ENCODE measurements at regions not wholly inside any gene's neighbourhood (a gene's known extent, or its start where the extent isn't known, plus 50 kb on each side); places are given as distances from the start of the nearest gene placed in this dataset.
A peak's percentile ranks its signal among the peaks of the same experiment; 100 is the strongest.

DNA sequence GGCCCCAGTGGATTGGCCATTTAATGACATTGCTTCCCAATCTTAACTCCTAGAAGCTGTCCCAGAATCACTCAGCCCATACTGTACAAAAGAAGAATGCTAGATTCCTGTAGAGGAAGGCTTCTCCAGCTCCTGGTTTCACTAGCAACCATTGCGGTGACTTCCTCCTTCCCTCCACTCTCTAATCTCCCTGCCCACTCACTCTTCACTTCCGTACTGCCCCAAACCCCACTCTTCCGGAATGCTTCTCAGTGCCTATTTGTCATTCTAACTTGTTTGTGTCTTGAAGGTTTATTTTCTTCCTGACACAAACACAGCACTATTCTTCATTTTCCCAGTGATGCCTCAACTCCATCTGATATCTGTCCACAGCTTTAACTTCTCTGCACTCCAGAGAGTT lies 97.1 kb upstream of the SPATA16 start:
- TF ChIP-seq MXD4 (CRISPR knock-in tag; IDR thresholded peaks at IDR 0.05; ENCODE audit: borderline replicate concordance) (no peak), SMAD4 (CRISPR knock-in tag; IDR thresholded peaks at IDR 0.05) (no peak), HMGA2 (CRISPR knock-in tag; IDR thresholded peaks at IDR 0.05) (no peak), SMAD3 (CRISPR knock-in tag; IDR thresholded peaks at IDR 0.05; ENCODE audit: borderline replicate concordance) (no peak), ETV6 (CRISPR knock-in tag; IDR thresholded peaks at IDR 0.05) (no peak), TCF7 (CRISPR knock-in tag; IDR thresholded peaks at IDR 0.05; ENCODE audit: low read depth) (no peak), GRHL2 (CRISPR knock-in tag; IDR thresholded peaks at IDR 0.05; ENCODE audit: insufficient replicate concordance, severe bottlenecking) (no peak), NR1H2 (CRISPR knock-in tag; IDR thresholded peaks at IDR 0.05) (no peak), E2F4 (CRISPR knock-in tag; IDR thresholded peaks at IDR 0.05; ENCODE audit: borderline replicate concordance, low read depth) (no peak), JAZF1 (CRISPR knock-in tag; IDR thresholded peaks at IDR 0.05) (no peak), OVOL2 (CRISPR knock-in tag; IDR thresholded peaks at IDR 0.05; ENCODE audit: borderline replicate concordance) (no peak), ELF4 (CRISPR knock-in tag; IDR thresholded peaks at IDR 0.05; ENCODE audit: low read depth) (no peak), ZNF671 (CRISPR knock-in tag; IDR thresholded peaks at IDR 0.05) (no peak)
- TF ChIP-seq, protein P1, sequence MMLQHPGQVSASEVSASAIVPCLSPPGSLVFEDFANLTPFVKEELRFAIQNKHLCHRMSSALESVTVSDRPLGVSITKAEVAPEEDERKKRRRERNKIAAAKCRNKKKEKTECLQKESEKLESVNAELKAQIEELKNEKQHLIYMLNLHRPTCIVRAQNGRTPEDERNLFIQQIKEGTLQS (CRISPR knock-in tag; conservative IDR thresholded peaks at IDR 0.05) = no peak
- TF ChIP-seq, protein P2, sequence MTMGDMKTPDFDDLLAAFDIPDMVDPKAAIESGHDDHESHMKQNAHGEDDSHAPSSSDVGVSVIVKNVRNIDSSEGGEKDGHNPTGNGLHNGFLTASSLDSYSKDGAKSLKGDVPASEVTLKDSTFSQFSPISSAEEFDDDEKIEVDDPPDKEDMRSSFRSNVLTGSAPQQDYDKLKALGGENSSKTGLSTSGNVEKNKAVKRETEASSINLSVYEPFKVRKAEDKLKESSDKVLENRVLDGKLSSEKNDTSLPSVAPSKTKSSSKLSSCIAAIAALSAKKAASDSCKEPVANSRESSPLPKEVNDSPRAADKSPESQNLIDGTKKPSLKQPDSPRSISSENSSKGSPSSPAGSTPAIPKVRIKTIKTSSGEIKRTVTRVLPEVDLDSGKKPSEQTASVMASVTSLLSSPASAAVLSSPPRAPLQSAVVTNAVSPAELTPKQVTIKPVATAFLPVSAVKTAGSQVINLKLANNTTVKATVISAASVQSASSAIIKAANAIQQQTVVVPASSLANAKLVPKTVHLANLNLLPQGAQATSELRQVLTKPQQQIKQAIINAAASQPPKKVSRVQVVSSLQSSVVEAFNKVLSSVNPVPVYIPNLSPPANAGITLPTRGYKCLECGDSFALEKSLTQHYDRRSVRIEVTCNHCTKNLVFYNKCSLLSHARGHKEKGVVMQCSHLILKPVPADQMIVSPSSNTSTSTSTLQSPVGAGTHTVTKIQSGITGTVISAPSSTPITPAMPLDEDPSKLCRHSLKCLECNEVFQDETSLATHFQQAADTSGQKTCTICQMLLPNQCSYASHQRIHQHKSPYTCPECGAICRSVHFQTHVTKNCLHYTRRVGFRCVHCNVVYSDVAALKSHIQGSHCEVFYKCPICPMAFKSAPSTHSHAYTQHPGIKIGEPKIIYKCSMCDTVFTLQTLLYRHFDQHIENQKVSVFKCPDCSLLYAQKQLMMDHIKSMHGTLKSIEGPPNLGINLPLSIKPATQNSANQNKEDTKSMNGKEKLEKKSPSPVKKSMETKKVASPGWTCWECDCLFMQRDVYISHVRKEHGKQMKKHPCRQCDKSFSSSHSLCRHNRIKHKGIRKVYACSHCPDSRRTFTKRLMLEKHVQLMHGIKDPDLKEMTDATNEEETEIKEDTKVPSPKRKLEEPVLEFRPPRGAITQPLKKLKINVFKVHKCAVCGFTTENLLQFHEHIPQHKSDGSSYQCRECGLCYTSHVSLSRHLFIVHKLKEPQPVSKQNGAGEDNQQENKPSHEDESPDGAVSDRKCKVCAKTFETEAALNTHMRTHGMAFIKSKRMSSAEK (CRISPR knock-in tag; IDR thresholded peaks at IDR 0.05; ENCODE audit: borderline replicate concordance) = no peak
- no peaks in the 10 kb centered on the region for H3K4me1 Mint-ChIP-seq
- CTCF ChIA-PET = interaction anchor here (1.3 kb wide), 1 partner anchor 38 kb away, joined by 3 read pairs; no protein-coding TSS in a partner anchor
- H3K36me3 Mint-ChIP-seq = 0 out of 2 replicates have a peak, but pooled peaks cover 3% of the 10 kb centered on the region
- DNase-seq (ENCODE audit: low spot score) (no peak), ATAC-seq (peak; percentile 28; the same call in 1 of the 2 replicates)
- H3K9me3 Mint-ChIP-seq = peaks cover 10% of the 10 kb centered on the region; the same call in 1 of the 2 replicates
- no peak overlapping the region for H3K4me3 Mint-ChIP-seq
- POLR2A ChIA-PET = no interaction called here
- H3K27ac Mint-ChIP-seq = no peak overlapping the region
- no peaks in the 10 kb centered on the region for H3K27me3 Mint-ChIP-seq (ENCODE audit: low read depth)

DNA sequence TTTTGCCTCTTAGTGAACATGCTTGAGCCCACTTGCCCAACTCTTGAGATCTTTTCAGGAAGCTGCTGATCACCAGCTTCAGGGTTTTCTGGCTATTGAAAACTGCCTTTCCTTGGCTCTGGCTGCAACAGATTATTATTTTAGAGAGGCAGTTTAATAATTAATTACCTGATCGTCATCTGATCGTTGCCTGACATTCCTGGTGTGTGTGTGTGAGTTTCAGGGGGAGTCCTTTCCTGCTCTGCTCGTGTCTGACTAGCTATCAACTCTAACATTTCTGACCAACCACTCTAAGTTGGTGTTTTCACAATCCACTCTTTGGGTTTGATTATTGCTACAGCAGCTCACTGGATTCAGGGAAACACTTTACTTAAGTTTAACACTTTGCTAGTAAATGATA lies 84.3 kb upstream of the SPATA16 start:
- TF ChIP-seq, protein P3, sequence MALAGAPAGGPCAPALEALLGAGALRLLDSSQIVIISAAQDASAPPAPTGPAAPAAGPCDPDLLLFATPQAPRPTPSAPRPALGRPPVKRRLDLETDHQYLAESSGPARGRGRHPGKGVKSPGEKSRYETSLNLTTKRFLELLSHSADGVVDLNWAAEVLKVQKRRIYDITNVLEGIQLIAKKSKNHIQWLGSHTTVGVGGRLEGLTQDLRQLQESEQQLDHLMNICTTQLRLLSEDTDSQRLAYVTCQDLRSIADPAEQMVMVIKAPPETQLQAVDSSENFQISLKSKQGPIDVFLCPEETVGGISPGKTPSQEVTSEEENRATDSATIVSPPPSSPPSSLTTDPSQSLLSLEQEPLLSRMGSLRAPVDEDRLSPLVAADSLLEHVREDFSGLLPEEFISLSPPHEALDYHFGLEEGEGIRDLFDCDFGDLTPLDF (CRISPR knock-in tag; IDR thresholded peaks at IDR 0.05) = no peak
- DNase-seq (ENCODE audit: low spot score) = no peak
- Mint-ChIP-seq H3K9me3 (peaks cover 37% of the 10 kb centered on the region), H3K4me1 (0 out of 2 replicates have a peak, but pooled peaks cover 2% of the 10 kb centered on the region), H3K27ac (no peak overlapping the region), H3K27me3 (ENCODE audit: low read depth) (no peaks in the 10 kb centered on the region), H3K36me3 (peaks cover 15% of the 10 kb centered on the region), H3K4me3 (no peak overlapping the region)
- ChIA-PET CTCF (no interaction called here), POLR2A (no interaction called here)
- ATAC-seq = no peak

GRCh38 chr3:173221010-173221409 lies 80.0 kb upstream of the SPATA16 start:
- ATAC-seq = peak; percentile 80
- ChIA-PET CTCF (interaction anchor here (0.6 kb wide), 1 partner anchor 55 kb away, joined by 3 read pairs; no protein-coding TSS in a partner anchor), POLR2A (no interaction called here)
- Mint-ChIP-seq H3K9me3 (peaks cover 57% of the 10 kb centered on the region), H3K27me3 (ENCODE audit: low read depth) (no peaks in the 10 kb centered on the region), H3K4me1 (0 out of 2 replicates have a peak, but pooled peaks cover 2% of the 10 kb centered on the region), H3K4me3 (no peak overlapping the region), H3K27ac (no peak overlapping the region), H3K36me3 (peaks cover 28% of the 10 kb centered on the region)
- no peak for DNase-seq (ENCODE audit: low spot score)
- no peak for TF ChIP-seq NR2C2 (CRISPR knock-in tag; IDR thresholded peaks at IDR 0.05)
- TF ChIP-seq, protein P1 (CRISPR knock-in tag; conservative IDR thresholded peaks at IDR 0.05) = no peak
- TF ChIP-seq, protein P4, sequence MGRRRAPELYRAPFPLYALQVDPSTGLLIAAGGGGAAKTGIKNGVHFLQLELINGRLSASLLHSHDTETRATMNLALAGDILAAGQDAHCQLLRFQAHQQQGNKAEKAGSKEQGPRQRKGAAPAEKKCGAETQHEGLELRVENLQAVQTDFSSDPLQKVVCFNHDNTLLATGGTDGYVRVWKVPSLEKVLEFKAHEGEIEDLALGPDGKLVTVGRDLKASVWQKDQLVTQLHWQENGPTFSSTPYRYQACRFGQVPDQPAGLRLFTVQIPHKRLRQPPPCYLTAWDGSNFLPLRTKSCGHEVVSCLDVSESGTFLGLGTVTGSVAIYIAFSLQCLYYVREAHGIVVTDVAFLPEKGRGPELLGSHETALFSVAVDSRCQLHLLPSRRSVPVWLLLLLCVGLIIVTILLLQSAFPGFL (CRISPR knock-in tag; IDR thresholded peaks at IDR 0.05; ENCODE audit: borderline replicate concordance) = no peak
- TF ChIP-seq, protein P5, sequence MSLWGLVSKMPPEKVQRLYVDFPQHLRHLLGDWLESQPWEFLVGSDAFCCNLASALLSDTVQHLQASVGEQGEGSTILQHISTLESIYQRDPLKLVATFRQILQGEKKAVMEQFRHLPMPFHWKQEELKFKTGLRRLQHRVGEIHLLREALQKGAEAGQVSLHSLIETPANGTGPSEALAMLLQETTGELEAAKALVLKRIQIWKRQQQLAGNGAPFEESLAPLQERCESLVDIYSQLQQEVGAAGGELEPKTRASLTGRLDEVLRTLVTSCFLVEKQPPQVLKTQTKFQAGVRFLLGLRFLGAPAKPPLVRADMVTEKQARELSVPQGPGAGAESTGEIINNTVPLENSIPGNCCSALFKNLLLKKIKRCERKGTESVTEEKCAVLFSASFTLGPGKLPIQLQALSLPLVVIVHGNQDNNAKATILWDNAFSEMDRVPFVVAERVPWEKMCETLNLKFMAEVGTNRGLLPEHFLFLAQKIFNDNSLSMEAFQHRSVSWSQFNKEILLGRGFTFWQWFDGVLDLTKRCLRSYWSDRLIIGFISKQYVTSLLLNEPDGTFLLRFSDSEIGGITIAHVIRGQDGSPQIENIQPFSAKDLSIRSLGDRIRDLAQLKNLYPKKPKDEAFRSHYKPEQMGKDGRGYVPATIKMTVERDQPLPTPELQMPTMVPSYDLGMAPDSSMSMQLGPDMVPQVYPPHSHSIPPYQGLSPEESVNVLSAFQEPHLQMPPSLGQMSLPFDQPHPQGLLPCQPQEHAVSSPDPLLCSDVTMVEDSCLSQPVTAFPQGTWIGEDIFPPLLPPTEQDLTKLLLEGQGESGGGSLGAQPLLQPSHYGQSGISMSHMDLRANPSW (CRISPR knock-in tag; conservative IDR thresholded peaks at IDR 0.05; ENCODE audit: low read depth) = no peak
- TF ChIP-seq ZNF423 (CRISPR knock-in tag; IDR thresholded peaks at IDR 0.05) = no peak
